CD4-positive, alpha-beta T cell treated with Interleukin-12 subunit alpha and Interleukin-12 subunit beta, for 1 hour (primary cell): ENCODE measurements at regions not wholly inside any gene's neighbourhood (a gene's known extent, or its start where the extent isn't known, plus 50 kb on each side); places are given as distances from the start of the nearest gene placed in this dataset.
"Not testable (repeated sequence)": the region's sequence is repeated elsewhere in the genome, so short reads cannot be mapped to it uniquely, and the experiment has no call there.

ENCODE experiments used
- DNase-seq: peaks from one replicate; pipeline ENCODE4 v3.0.0-alpha.2; 2020

- DNase-seq: no peak
Observed at GRCh38 chr2:195146761-195147541, 510.1 kb upstream of the SLC39A10 start.

GRCh38 chr2:195138435-195138834, 518.6 kb upstream of the SLC39A10 start:
- no peak for DNase-seq

GRCh38 chr2:195125889-195126288, 531.1 kb upstream of the SLC39A10 start:
- not testable (repeated sequence) for DNase-seq

GRCh38 chr2:195124391-195125079, 532.5 kb upstream of the SLC39A10 start:
- no peak for DNase-seq

GRCh38 chr2:195122653-195123052, 534.4 kb upstream of the SLC39A10 start:
- no peak for DNase-seq

- no peak for DNase-seq
Observed at GRCh38 chr2:195121341-195121740, 535.7 kb upstream of the SLC39A10 start.

- DNase-seq: no peak
Observed at GRCh38 chr2:195119231-195119630, 537.8 kb upstream of the SLC39A10 start.

- no peak for DNase-seq
Observed at GRCh38 chr2:195118276-195118675, 538.8 kb upstream of the SLC39A10 start.

- DNase-seq: no peak
Observed at GRCh38 chr2:195117011-195117410, 540.0 kb upstream of the SLC39A10 start.

GRCh38 chr2:195115738-195116137, 541.3 kb upstream of the SLC39A10 start:
- no peak for DNase-seq

- no peak for DNase-seq
Observed at GRCh38 chr2:195108182-195108581, 548.8 kb upstream of the SLC39A10 start.

GRCh38 chr2:195106681-195107380, 550.2 kb upstream of the SLC39A10 start:
- DNase-seq: no peak

- no peak for DNase-seq
Observed at GRCh38 chr2:195105581-195105980, 551.4 kb upstream of the SLC39A10 start.

- DNase-seq: no peak
Observed at GRCh38 chr2:195094330-195094729, 562.7 kb upstream of the SLC39A10 start.

GRCh38 chr2:195092341-195092740, 564.7 kb upstream of the SLC39A10 start:
- DNase-seq: no peak

GRCh38 chr2:195072806-195073205, 584.2 kb upstream of the SLC39A10 start:
- DNase-seq: not testable (repeated sequence)

GRCh38 chr2:195057001-195057400, 600.0 kb upstream of the SLC39A10 start:
- DNase-seq: no peak

GRCh38 chr2:195055996-195056395, 601.0 kb upstream of the SLC39A10 start:
- no peak for DNase-seq

- no peak for DNase-seq
Observed at GRCh38 chr2:195051401-195051800, 605.6 kb upstream of the SLC39A10 start.

GRCh38 chr2:195049372-195050031, 607.5 kb upstream of the SLC39A10 start:
- DNase-seq: no peak

- no peak for DNase-seq
Observed at GRCh38 chr2:195047955-195048354, 609.1 kb upstream of the SLC39A10 start.

GRCh38 chr2:195044801-195045200, 612.2 kb upstream of the SLC39A10 start:
- DNase-seq: no peak

- DNase-seq: no peak
Observed at GRCh38 chr2:195038153-195038552, 618.9 kb upstream of the SLC39A10 start.
